ENCODE measurements at regions not wholly inside any gene's neighbourhood (a gene's known extent, or its start where the extent isn't known, plus 50 kb on each side); places are given as distances from the start of the nearest gene placed in this dataset.

DNA sequence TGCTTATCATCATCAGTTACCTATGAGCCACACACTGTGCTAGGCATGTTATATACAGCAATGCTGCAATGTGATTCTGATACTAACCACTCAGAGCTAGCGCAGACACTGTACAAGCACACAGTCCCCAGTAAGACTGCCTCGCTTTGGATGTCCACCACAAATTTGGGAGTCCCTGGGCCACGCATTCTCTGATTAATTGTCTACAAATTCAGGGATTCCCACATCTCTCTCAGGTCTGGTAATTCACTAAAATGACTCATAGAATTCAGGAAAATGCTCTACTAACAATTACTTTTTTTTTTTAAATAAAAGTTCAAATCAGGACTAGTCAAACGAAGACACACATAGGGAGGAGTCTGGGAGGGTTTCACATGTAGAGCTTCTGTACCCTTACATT is 652.1 kb upstream of the AADAT start:
- Mint-ChIP-seq H3K9me3 (peaks cover 7% of the 10 kb centered on the region), H3K27me3 (ENCODE audit: low read depth) (no peaks in the 10 kb centered on the region), H3K4me1 (peaks cover 35% of the 10 kb centered on the region), H3K36me3 (no peaks in the 10 kb centered on the region), H3K4me3 (no peak overlapping the region), H3K27ac (no peak overlapping the region)
- no peak; the same call in 1 of the 2 replicates for ATAC-seq
- DNase-seq (ENCODE audit: low spot score) = no peak
- TF ChIP-seq, protein P1, sequence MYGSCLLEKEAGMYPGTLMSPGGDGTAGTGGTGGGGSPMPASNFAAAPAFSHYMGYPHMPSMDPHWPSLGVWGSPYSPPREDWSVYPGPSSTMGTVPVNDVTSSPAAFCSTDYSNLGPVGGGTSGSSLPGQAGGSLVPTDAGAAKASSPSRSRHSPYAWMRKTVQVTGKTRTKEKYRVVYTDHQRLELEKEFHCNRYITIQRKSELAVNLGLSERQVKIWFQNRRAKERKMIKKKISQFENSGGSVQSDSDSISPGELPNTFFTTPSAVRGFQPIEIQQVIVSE (CRISPR knock-in tag; IDR thresholded peaks at IDR 0.05; ENCODE audit: borderline replicate concordance) = no peak
- CTCF ChIA-PET = no interaction called here
- POLR2A ChIA-PET = interaction anchor here (0.6 kb wide), 1 partner anchor 19 kb away, joined by 4 read pairs; no protein-coding TSS in a partner anchor

DNA sequence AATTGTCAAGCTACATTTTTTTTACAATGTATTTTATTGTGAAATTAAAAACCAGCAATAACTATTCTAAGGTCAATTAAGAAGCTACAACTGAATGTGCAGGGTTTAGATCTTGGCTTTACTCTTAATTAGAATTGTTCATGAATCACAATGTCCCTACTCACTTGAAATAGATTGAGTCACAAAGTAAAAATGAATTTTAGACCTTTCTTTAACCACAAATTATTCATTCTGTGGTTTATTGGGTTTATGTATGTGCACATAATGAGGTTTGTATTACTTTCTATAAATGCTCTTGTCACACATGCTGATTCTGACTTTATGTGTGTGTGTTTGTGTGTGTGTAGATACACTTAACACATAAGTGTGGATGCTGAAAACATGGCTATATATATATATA is 647.0 kb upstream of the AADAT start:
- Mint-ChIP-seq H3K4me1 (peaks cover 4% of the 10 kb centered on the region), H3K27me3 (ENCODE audit: low read depth) (no peaks in the 10 kb centered on the region), H3K9me3 (peaks cover 7% of the 10 kb centered on the region), H3K36me3 (no peaks in the 10 kb centered on the region), H3K27ac (no peak overlapping the region), H3K4me3 (no peak overlapping the region)
- ChIA-PET CTCF (interaction anchor here (1.1 kb wide), 1 partner anchor 117 kb away, joined by 3 read pairs; no protein-coding TSS in a partner anchor), POLR2A (no interaction called here)
- TF ChIP-seq ZNF138 (CRISPR knock-in tag; conservative IDR thresholded peaks at IDR 0.05) = no peak
- TF ChIP-seq ZNF263 (CRISPR knock-in tag; IDR thresholded peaks at IDR 0.05; ENCODE audit: low read depth) = no peak
- TF ChIP-seq EMX1 (CRISPR knock-in tag; IDR thresholded peaks at IDR 0.05) = no peak
- no peak for TF ChIP-seq CREM (CRISPR knock-in tag; IDR thresholded peaks at IDR 0.05)
- TF ChIP-seq, protein P2, sequence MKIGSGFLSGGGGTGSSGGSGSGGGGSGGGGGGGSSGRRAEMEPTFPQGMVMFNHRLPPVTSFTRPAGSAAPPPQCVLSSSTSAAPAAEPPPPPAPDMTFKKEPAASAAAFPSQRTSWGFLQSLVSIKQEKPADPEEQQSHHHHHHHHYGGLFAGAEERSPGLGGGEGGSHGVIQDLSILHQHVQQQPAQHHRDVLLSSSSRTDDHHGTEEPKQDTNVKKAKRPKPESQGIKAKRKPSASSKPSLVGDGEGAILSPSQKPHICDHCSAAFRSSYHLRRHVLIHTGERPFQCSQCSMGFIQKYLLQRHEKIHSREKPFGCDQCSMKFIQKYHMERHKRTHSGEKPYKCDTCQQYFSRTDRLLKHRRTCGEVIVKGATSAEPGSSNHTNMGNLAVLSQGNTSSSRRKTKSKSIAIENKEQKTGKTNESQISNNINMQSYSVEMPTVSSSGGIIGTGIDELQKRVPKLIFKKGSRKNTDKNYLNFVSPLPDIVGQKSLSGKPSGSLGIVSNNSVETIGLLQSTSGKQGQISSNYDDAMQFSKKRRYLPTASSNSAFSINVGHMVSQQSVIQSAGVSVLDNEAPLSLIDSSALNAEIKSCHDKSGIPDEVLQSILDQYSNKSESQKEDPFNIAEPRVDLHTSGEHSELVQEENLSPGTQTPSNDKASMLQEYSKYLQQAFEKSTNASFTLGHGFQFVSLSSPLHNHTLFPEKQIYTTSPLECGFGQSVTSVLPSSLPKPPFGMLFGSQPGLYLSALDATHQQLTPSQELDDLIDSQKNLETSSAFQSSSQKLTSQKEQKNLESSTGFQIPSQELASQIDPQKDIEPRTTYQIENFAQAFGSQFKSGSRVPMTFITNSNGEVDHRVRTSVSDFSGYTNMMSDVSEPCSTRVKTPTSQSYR (CRISPR knock-in tag; IDR thresholded peaks at IDR 0.05) = no peak
- TF ChIP-seq, protein P3, sequence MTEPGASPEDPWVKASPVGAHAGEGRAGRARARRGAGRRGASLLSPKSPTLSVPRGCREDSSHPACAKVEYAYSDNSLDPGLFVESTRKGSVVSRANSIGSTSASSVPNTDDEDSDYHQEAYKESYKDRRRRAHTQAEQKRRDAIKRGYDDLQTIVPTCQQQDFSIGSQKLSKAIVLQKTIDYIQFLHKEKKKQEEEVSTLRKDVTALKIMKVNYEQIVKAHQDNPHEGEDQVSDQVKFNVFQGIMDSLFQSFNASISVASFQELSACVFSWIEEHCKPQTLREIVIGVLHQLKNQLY (CRISPR knock-in tag; IDR thresholded peaks at IDR 0.05) = no peak
- no peak for TF ChIP-seq TP53 (CRISPR knock-in tag; IDR thresholded peaks at IDR 0.05)
- no peak for TF ChIP-seq ZNF219 (CRISPR knock-in tag; IDR thresholded peaks at IDR 0.05; ENCODE audit: borderline replicate concordance)
- TF ChIP-seq ELF4 (CRISPR knock-in tag; IDR thresholded peaks at IDR 0.05; ENCODE audit: low read depth) = no peak
- TF ChIP-seq, protein P4, sequence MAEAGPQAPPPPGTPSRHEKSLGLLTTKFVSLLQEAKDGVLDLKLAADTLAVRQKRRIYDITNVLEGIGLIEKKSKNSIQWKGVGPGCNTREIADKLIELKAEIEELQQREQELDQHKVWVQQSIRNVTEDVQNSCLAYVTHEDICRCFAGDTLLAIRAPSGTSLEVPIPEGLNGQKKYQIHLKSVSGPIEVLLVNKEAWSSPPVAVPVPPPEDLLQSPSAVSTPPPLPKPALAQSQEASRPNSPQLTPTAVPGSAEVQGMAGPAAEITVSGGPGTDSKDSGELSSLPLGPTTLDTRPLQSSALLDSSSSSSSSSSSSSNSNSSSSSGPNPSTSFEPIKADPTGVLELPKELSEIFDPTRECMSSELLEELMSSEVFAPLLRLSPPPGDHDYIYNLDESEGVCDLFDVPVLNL (CRISPR knock-in tag; IDR thresholded peaks at IDR 0.05; ENCODE audit: borderline replicate concordance, low read depth) = no peak
- DNase-seq (ENCODE audit: low spot score) (no peak), ATAC-seq (no peak)

DNA sequence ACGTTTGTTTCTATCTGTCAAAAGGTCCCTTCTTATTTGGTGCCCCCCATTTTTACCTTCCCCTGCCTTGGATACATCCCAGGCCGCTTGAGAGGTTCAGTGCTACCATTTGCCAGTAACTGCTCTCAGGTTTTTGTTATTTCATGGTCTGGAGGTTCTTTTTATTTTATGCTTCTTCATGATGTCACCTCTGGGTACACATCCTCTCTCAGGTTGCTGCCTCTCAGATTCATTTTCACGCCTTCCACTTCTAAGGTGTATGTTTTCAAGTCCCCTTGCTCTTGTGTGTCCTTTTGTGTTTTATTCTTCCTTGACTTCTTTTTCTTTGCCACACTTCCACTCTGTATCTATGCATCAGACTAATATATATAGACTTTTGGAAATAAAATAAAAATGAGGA is 640.1 kb upstream of the AADAT start:
- Mint-ChIP-seq H3K4me1 (no peaks in the 10 kb centered on the region), H3K27ac (no peak overlapping the region), H3K9me3 (no peaks in the 10 kb centered on the region), H3K4me3 (no peak overlapping the region), H3K27me3 (ENCODE audit: low read depth) (no peaks in the 10 kb centered on the region), H3K36me3 (no peaks in the 10 kb centered on the region)
- ATAC-seq = no peak
- TF ChIP-seq ZNF317 (CRISPR knock-in tag; IDR thresholded peaks at IDR 0.05; ENCODE audit: borderline replicate concordance, low read depth) (no peak), CBFB (CRISPR knock-in tag; IDR thresholded peaks at IDR 0.05; ENCODE audit: low read depth) (no peak), ZNF219 (CRISPR knock-in tag; IDR thresholded peaks at IDR 0.05; ENCODE audit: borderline replicate concordance) (no peak), FOXK1 (CRISPR knock-in tag; IDR thresholded peaks at IDR 0.05) (no peak), ZNF263 (CRISPR knock-in tag; IDR thresholded peaks at IDR 0.05; ENCODE audit: low read depth) (no peak), SMAD3 (CRISPR knock-in tag; IDR thresholded peaks at IDR 0.05; ENCODE audit: borderline replicate concordance) (no peak)
- TF ChIP-seq, protein P5, sequence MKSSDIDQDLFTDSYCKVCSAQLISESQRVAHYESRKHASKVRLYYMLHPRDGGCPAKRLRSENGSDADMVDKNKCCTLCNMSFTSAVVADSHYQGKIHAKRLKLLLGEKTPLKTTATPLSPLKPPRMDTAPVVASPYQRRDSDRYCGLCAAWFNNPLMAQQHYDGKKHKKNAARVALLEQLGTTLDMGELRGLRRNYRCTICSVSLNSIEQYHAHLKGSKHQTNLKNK (CRISPR knock-in tag; IDR thresholded peaks at IDR 0.05) = no peak
- TF ChIP-seq, protein P6, sequence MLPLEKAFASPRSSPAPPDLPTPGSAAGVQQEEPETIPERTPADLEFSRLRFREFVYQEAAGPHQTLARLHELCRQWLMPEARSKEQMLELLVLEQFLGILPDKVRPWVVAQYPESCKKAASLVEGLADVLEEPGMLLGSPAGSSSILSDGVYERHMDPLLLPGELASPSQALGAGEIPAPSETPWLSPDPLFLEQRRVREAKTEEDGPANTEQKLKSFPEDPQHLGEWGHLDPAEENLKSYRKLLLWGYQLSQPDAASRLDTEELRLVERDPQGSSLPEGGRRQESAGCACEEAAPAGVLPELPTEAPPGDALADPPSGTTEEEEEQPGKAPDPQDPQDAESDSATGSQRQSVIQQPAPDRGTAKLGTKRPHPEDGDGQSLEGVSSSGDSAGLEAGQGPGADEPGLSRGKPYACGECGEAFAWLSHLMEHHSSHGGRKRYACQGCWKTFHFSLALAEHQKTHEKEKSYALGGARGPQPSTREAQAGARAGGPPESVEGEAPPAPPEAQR (CRISPR knock-in tag; IDR thresholded peaks at IDR 0.05) = no peak
- TF ChIP-seq, protein P7, sequence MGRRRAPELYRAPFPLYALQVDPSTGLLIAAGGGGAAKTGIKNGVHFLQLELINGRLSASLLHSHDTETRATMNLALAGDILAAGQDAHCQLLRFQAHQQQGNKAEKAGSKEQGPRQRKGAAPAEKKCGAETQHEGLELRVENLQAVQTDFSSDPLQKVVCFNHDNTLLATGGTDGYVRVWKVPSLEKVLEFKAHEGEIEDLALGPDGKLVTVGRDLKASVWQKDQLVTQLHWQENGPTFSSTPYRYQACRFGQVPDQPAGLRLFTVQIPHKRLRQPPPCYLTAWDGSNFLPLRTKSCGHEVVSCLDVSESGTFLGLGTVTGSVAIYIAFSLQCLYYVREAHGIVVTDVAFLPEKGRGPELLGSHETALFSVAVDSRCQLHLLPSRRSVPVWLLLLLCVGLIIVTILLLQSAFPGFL (CRISPR knock-in tag; IDR thresholded peaks at IDR 0.05; ENCODE audit: borderline replicate concordance) = no peak
- TF ChIP-seq, protein P4 (CRISPR knock-in tag; IDR thresholded peaks at IDR 0.05; ENCODE audit: borderline replicate concordance, low read depth) = no peak
- TF ChIP-seq, protein P8, sequence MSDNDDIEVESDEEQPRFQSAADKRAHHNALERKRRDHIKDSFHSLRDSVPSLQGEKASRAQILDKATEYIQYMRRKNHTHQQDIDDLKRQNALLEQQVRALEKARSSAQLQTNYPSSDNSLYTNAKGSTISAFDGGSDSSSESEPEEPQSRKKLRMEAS (CRISPR knock-in tag; IDR thresholded peaks at IDR 0.05) = no peak
- TF ChIP-seq, protein P9, sequence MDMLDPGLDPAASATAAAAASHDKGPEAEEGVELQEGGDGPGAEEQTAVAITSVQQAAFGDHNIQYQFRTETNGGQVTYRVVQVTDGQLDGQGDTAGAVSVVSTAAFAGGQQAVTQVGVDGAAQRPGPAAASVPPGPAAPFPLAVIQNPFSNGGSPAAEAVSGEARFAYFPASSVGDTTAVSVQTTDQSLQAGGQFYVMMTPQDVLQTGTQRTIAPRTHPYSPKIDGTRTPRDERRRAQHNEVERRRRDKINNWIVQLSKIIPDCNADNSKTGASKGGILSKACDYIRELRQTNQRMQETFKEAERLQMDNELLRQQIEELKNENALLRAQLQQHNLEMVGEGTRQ (CRISPR knock-in tag; IDR thresholded peaks at IDR 0.05) = no peak
- POLR2A ChIA-PET = no interaction called here
- DNase-seq (ENCODE audit: low spot score) = no peak
- CTCF ChIA-PET = no interaction called here
